MM.1S (cell line): ENCODE measurements at regions not wholly inside any gene's neighbourhood (a gene's known extent, or its start where the extent isn't known, plus 50 kb on each side); places are given as distances from the start of the nearest gene placed in this dataset.

Experiments
- EZH2 ChIP-seq: fragments of 300-600 bp; sonication (generic); optimal IDR thresholded peaks from 2 replicates; pipeline ENCODE3; 2017; ENCODE audit warnings: low read depth, mild to moderate bottlenecking, antibody characterized with exemption, low read length, mixed read lengths
- TF ChIP-seq, protein P1 (sequence below): fragments of 300-600 bp; sonication (generic); IDR thresholded peaks from 2 replicates; pipeline ENCODE4 v1.5.1; 2016; ENCODE audit warnings: antibody characterized with exemption, low read length, mixed read lengths

GRCh38 chr4:24244663-24245490 lies 339.5 kb downstream of the DHX15 start:
- TF ChIP-seq, protein P1, sequence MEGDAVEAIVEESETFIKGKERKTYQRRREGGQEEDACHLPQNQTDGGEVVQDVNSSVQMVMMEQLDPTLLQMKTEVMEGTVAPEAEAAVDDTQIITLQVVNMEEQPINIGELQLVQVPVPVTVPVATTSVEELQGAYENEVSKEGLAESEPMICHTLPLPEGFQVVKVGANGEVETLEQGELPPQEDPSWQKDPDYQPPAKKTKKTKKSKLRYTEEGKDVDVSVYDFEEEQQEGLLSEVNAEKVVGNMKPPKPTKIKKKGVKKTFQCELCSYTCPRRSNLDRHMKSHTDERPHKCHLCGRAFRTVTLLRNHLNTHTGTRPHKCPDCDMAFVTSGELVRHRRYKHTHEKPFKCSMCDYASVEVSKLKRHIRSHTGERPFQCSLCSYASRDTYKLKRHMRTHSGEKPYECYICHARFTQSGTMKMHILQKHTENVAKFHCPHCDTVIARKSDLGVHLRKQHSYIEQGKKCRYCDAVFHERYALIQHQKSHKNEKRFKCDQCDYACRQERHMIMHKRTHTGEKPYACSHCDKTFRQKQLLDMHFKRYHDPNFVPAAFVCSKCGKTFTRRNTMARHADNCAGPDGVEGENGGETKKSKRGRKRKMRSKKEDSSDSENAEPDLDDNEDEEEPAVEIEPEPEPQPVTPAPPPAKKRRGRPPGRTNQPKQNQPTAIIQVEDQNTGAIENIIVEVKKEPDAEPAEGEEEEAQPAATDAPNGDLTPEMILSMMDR = no peak
- TF ChIP-seq EZH2 = no peak
